H1 (cell line): ENCODE measurements at regions not wholly inside any gene's neighbourhood (a gene's known extent, or its start where the extent isn't known, plus 50 kb on each side); places are given as distances from the start of the nearest gene placed in this dataset.

Source experiments
- CTCF ChIA-PET: fragments of 300-600 bp; sonication (Branson Sonifier 250); formaldehyde crosslinking; loops from one replicate; lab custom pipeline; 2021; ENCODE audit not compliant: partially characterized antibody; lab: Charles Lee
- POLR2A ChIA-PET: fragments of 300-600 bp; sonication (Branson Sonifier 250); formaldehyde crosslinking; loops from one replicate; lab custom pipeline; 2021; ENCODE audit warnings: inconsistent platforms; ENCODE audit not compliant: partially characterized antibody; lab: Charles Lee
- DNase-seq, 2 experiments: peaks; one replicate each; pipeline versions ENCODE4 v3.0.0 to v3.0.0-alpha.2; 2010 to 2022; ENCODE audit warnings: low spot score in 2 of 2, low read depth in 1 of 2, mixed read lengths in 1 of 2
- FAIRE-seq: peaks from 2 replicates; lab custom pipeline; 2011; peaks lifted over from hg19 to GRCh38; lab: Jason Lieb, UNC
- H2AFZ ChIP-seq: 2 replicates; pipeline ENCODE4 v1.8.1; 2012; ENCODE audit warnings: low read length, inconsistent platforms
- H2AK5ac ChIP-seq: 2 replicates; pipeline ENCODE4 v1.6.1; 2013; ENCODE audit warnings: low read depth, low read length
- H2BK120ac ChIP-seq: replicated peaks from 2 replicates; pipeline ENCODE3; 2013; ENCODE audit warnings: low read depth, low read length, inconsistent platforms
- H2BK12ac ChIP-seq: 2 replicates; pipeline ENCODE4 v1.6.1; 2013; ENCODE audit warnings: low read depth, low read length
- H2BK15ac ChIP-seq: 2 replicates; pipeline ENCODE4 v1.6.1; 2013; ENCODE audit warnings: low read length
- H2BK20ac ChIP-seq: 2 replicates; pipeline ENCODE4 v1.6.1; 2013; ENCODE audit warnings: low read length
- H2BK5ac ChIP-seq: 2 replicates; pipeline ENCODE4 v1.6.1; 2013; ENCODE audit warnings: low read depth, low read length
- H3K14ac ChIP-seq: 2 replicates; pipeline ENCODE4 v1.6.1; 2013; ENCODE audit warnings: inconsistent platforms; ENCODE audit not compliant: insufficient read length
- H3K18ac ChIP-seq: 2 replicates; pipeline ENCODE4 v1.6.1; 2013; ENCODE audit warnings: low read length; ENCODE audit errors: extremely low read depth
- H3K23ac ChIP-seq: 2 replicates; pipeline ENCODE4 v1.6.1; 2013; ENCODE audit warnings: inconsistent platforms; ENCODE audit not compliant: insufficient read length
- H3K23me2 ChIP-seq: 2 replicates; pipeline ENCODE4 v1.6.1; 2013; ENCODE audit warnings: low read depth, low read length
- H3K27ac ChIP-seq: 2 replicates; pipeline ENCODE4 v1.6.1; 2011; ENCODE audit warnings: low read depth, low read length, inconsistent platforms
- H3K27me3 ChIP-seq, 4 experiments: replicated peaks in 1 of 4; 1 replicate in 1 of 4; 2 replicates in 3 of 4; pipeline versions ENCODE4 v1.6.1 to v1.8.1; 2011 to 2013; ENCODE audit warnings: low read length in 3 of 4, mild to moderate bottlenecking in 3 of 4, inconsistent platforms in 2 of 4, mixed read lengths in 2 of 4, moderate library complexity in 1 of 4; ENCODE audit not compliant: control insufficient read depth in 3 of 4, insufficient read depth in 3 of 4; ENCODE audit errors: extremely low read depth in 1 of 4
- H3K36me3 ChIP-seq, 4 experiments: 2 replicates each; pipeline versions ENCODE4 v1.6.1 to v1.8.1; 2011 to 2013; ENCODE audit warnings: mild to moderate bottlenecking in 4 of 4, low read length in 3 of 4, moderate library complexity in 2 of 4, control low read depth in 1 of 4, inconsistent platforms in 1 of 4; ENCODE audit not compliant: insufficient read depth in 4 of 4, control insufficient read depth in 2 of 4
- H3K4ac ChIP-seq: replicated peaks from 2 replicates; pipeline ENCODE3; 2013; ENCODE audit warnings: low read length, low read depth, mixed read lengths, inconsistent platforms; ENCODE audit not compliant: insufficient read length
- H3K4me1 ChIP-seq, 4 experiments: replicated peaks in 1 of 4; 1 replicate in 1 of 4; 2 replicates in 3 of 4; pipeline versions ENCODE4 v1.6.1 to v1.8.1; 2011 to 2013; ENCODE audit warnings: low read length in 3 of 4, inconsistent platforms in 2 of 4, mixed read lengths in 1 of 4; ENCODE audit not compliant: insufficient read depth in 4 of 4, control insufficient read depth in 3 of 4
- H3K4me2 ChIP-seq, 2 experiments: 2 replicates each; pipeline versions ENCODE4 v1.6.1 to v1.8.1; 2011 to 2013; ENCODE audit warnings: low read depth in 2 of 2, low read length in 2 of 2, control low read depth in 1 of 2, inconsistent platforms in 1 of 2, mild to moderate bottlenecking in 1 of 2; ENCODE audit not compliant: insufficient read depth in 1 of 2
- H3K4me3 ChIP-seq, 4 experiments: fragments of 200-600, 300-600 bp in 1 of 4; sonication (generic), shearing (Covaris generic), sonication (Bioruptor Twin) in 1 of 4; 2 replicates each; pipeline versions ENCODE4 v1.5.1 to v1.8.1; 2011 to 2016; ENCODE audit warnings: low read length in 4 of 4, low read depth in 3 of 4, control low read depth in 2 of 4, inconsistent platforms in 2 of 4, mild to moderate bottlenecking in 2 of 4, mixed read lengths in 1 of 4, moderate library complexity in 1 of 4; ENCODE audit not compliant: insufficient read depth in 2 of 4; ENCODE audit errors: extremely low read depth in 1 of 4
- H3K56ac ChIP-seq: replicated peaks from 2 replicates; pipeline ENCODE3; 2013; ENCODE audit warnings: low read depth, mild to moderate bottlenecking, mixed read lengths, low read length, inconsistent platforms; ENCODE audit not compliant: insufficient read length
- H3K79me1 ChIP-seq: 2 replicates; pipeline ENCODE4 v1.6.1; 2013; ENCODE audit warnings: low read depth, low read length, control low read depth
- H3K79me2 ChIP-seq, 2 experiments: 2 replicates each; pipeline versions ENCODE4 v1.6.1 to v1.8.1; 2012 to 2013; ENCODE audit warnings: low read length in 2 of 2, mild to moderate bottlenecking in 2 of 2, inconsistent platforms in 1 of 2; ENCODE audit not compliant: insufficient read depth in 2 of 2, control insufficient read depth in 1 of 2
- H3K9ac ChIP-seq, 4 experiments: replicated peaks in 1 of 4; 1 replicate in 1 of 4; 2 replicates in 3 of 4; pipeline versions ENCODE4 v1.6.1 to v1.8.1; 2011 to 2013; ENCODE audit warnings: low read depth in 3 of 4, low read length in 3 of 4, control low read depth in 2 of 4, mild to moderate bottlenecking in 2 of 4, moderate library complexity in 2 of 4, inconsistent platforms in 1 of 4; ENCODE audit errors: extremely low read depth in 1 of 4
- H3K9me3 ChIP-seq, 2 experiments: 2 replicates each; pipeline versions ENCODE4 v1.6.1 to v1.8.1; 2012 to 2013; ENCODE audit warnings: mild to moderate bottlenecking in 2 of 2, moderate library complexity in 2 of 2, control low read depth in 1 of 2, inconsistent platforms in 1 of 2, low read depth in 1 of 2, low read length in 1 of 2, mixed read lengths in 1 of 2; ENCODE audit not compliant: insufficient read depth in 2 of 2
- H4K20me1 ChIP-seq, 2 experiments: replicated peaks in 1 of 2; 2 replicates each; pipeline versions ENCODE3 to v1.8.1; 2011 to 2013; ENCODE audit warnings: inconsistent platforms in 2 of 2, low read length in 2 of 2, mild to moderate bottlenecking in 1 of 2; ENCODE audit not compliant: insufficient read depth in 2 of 2, control insufficient read depth in 1 of 2
- H4K5ac ChIP-seq: 2 replicates; pipeline ENCODE4 v1.6.1; 2013; ENCODE audit warnings: low read length, low read depth, mixed read lengths, inconsistent platforms; ENCODE audit not compliant: insufficient read length
- H4K8ac ChIP-seq: 2 replicates; pipeline ENCODE4 v1.8.0; 2013; ENCODE audit warnings: mild to moderate bottlenecking, moderate library complexity, low read length, inconsistent platforms; ENCODE audit not compliant: insufficient read depth; ENCODE audit errors: extremely low read depth
- H4K91ac ChIP-seq: replicated peaks from 2 replicates; pipeline ENCODE3; 2013; ENCODE audit warnings: low read length, mixed read lengths, inconsistent platforms; ENCODE audit not compliant: insufficient read length
- ASH2L ChIP-seq: fragments of 200-600, 300-600 bp; sonication (generic); IDR thresholded peaks from one replicate; pipeline ENCODE4 v1.7.1; 2017; ENCODE audit warnings: low read length
- BCL11A ChIP-seq, 2 experiments: IDR thresholded peaks; one replicate each; pipeline ENCODE4 v1.6.1; 2011; ENCODE audit warnings: low read depth in 2 of 2, low read length in 2 of 2, mild to moderate bottlenecking in 2 of 2
- BRCA1 ChIP-seq: IDR thresholded peaks from 2 replicates; pipeline ENCODE4 v1.6.1; 2012; ENCODE audit warnings: low read depth, low read length, improper control_type of control experiment
- CHD2 ChIP-seq: IDR thresholded peaks from 2 replicates; pipeline ENCODE4 v1.6.1; 2012; ENCODE audit warnings: low read length, improper control_type of control experiment
- EGR1 ChIP-seq: IDR thresholded peaks from 2 replicates; pipeline ENCODE4 v1.6.1; 2011; ENCODE audit warnings: low read depth, low read length, borderline replicate concordance
- FOSL1 ChIP-seq: IDR thresholded peaks from 2 replicates; pipeline ENCODE4 v1.6.1; 2011; ENCODE audit warnings: mild to moderate bottlenecking, low read depth, low read length, moderate library complexity; ENCODE audit not compliant: insufficient read depth
- KDM1A ChIP-seq: fragments of 200-600, 300-600 bp; sonication (generic); IDR thresholded peaks from 2 replicates; pipeline ENCODE4 v1.7.1; 2016; ENCODE audit warnings: mild to moderate bottlenecking, low read length, borderline replicate concordance
- KDM5A ChIP-seq: fragments of 200-600 bp; IDR thresholded peaks from 2 replicates; pipeline ENCODE4 v1.7.1; 2012; ENCODE audit warnings: mild to moderate bottlenecking, low read length, inconsistent platforms, mixed read lengths
- MAFK ChIP-seq: IDR thresholded peaks from 2 replicates; pipeline ENCODE4 v1.6.1; 2012; ENCODE audit warnings: low read depth, mild to moderate bottlenecking, improper control_type of control experiment, low read length
- RAD21 ChIP-seq, 2 experiments: IDR thresholded peaks in 1 of 2; conservative IDR thresholded peaks in 1 of 2; 2 replicates each; pipeline ENCODE4 v1.6.1; 2011; ENCODE audit warnings: low read depth in 2 of 2, low read length in 2 of 2, improper control_type of control experiment in 1 of 2, inconsistent platforms in 1 of 2, mild to moderate bottlenecking in 1 of 2, moderate library complexity in 1 of 2
- SP1 ChIP-seq: IDR thresholded peaks from 2 replicates; pipeline ENCODE4 v1.6.1; 2011; ENCODE audit warnings: low read depth, low read length
- WGBS, 2 experiments: shearing (Covaris generic) in 1 of 2; methylation state at CpG; one replicate each; pipeline versions ENCODE4 v1.1.6 to v1.1.7; 2013 to 2015; ENCODE audit warnings: low lambda C conversion rate in 2 of 2, mixed read lengths in 2 of 2, inconsistent platforms in 1 of 2, low coverage in 1 of 2, missing lambda C conversion rate in 1 of 2; ENCODE audit not compliant: insufficient replicate concordance in 2 of 2, insufficient coverage in 1 of 2, insufficient read length in 1 of 2; ENCODE audit errors: extremely low coverage in 1 of 2, missing lambda C conversion rate in 1 of 2; 5-methylcytosine and 5-hydroxymethylcytosine counted together
- TF ChIP-seq, protein P1 (sequence below): IDR thresholded peaks from 2 replicates; pipeline ENCODE4 v1.6.1; 2012; ENCODE audit warnings: inconsistent platforms
- TF ChIP-seq, protein P2 (sequence below): IDR thresholded peaks from 2 replicates; pipeline ENCODE4 v1.6.1; 2012; ENCODE audit warnings: inconsistent platforms

DNA sequence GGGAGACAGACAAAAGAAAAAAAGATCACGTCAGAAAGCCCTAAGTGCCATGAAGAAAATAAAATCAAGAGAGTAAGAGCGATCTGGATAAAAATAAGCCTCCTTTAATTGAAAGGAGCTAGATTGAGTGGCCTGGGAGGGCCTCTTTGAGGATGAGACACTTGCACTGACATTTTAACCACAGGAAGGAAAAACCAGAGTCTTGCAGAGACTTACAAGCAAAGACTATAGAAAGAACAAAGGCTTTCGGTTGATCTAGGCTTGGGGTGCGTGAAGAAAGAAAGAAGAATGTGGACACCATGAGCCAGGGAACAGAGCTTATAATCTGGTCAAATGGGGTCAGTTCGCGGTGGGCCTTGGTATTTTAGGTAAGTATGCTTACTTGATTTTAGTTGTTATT, 342.7 kb downstream of the COG6 start:
- H3K36me3 ChIP-seq = no peaks in the 10 kb centered on the region
- no peak overlapping the region for H3K18ac ChIP-seq
- no peak overlapping the region for H2AFZ ChIP-seq
- no peak overlapping the region for H4K5ac ChIP-seq
- ChIA-PET CTCF (interaction anchor here (1.6 kb wide), 1 partner anchor 56 kb away, joined by 3 read pairs; no protein-coding TSS in a partner anchor), POLR2A (no interaction called here)
- no peaks in the 10 kb centered on the region for H3K27me3 ChIP-seq
- H3K56ac ChIP-seq = no peak overlapping the region
- no peak overlapping the region for H2BK15ac ChIP-seq
- no peak overlapping the region for H3K9ac ChIP-seq
- no peak overlapping the region for H4K91ac ChIP-seq
- H3K27ac ChIP-seq = no peak overlapping the region
- no peaks in the 10 kb centered on the region for H3K9me3 ChIP-seq
- H3K14ac ChIP-seq = no peak overlapping the region
- FAIRE-seq = no peak
- H3K79me1 ChIP-seq = no peaks in the 10 kb centered on the region
- no peak overlapping the region for H2BK5ac ChIP-seq
- H3K23ac ChIP-seq = no peak overlapping the region
- H3K4me2 ChIP-seq = no peak overlapping the region
- no peak overlapping the region for H3K4ac ChIP-seq
- no peak overlapping the region for H2BK120ac ChIP-seq
- no peak overlapping the region for H4K8ac ChIP-seq
- no peak overlapping the region for H2BK20ac ChIP-seq
- H3K23me2 ChIP-seq = no peaks in the 10 kb centered on the region
- H2BK12ac ChIP-seq = no peak overlapping the region
- DNase-seq = no peak
- no peaks in the 10 kb centered on the region for H4K20me1 ChIP-seq
- WGBS, 2 experiments = 88% methylated on average over 6 of the region's 6 CpGs; no CpG with 5 or more reads in 1 of the 2 experiments
- H2AK5ac ChIP-seq = no peak overlapping the region
- H3K4me3 ChIP-seq = no peak overlapping the region
- no peaks in the 10 kb centered on the region for H3K79me2 ChIP-seq
- H3K4me1 ChIP-seq = no peaks in the 10 kb centered on the region
- TF ChIP-seq BCL11A (IDR thresholded peaks at IDR 0.05; ENCODE audit: low read depth in 2 of 2, low read length in 2 of 2) (no peak), SP1 (no peak), KDM5A (no peak), KDM1A (no peak), ASH2L (no peak), FOSL1 (no peak), BRCA1 (no peak), CHD2 (no peak), RAD21 (IDR thresholded peaks at IDR 0.05 in 1 of 2, conservative IDR thresholded peaks at IDR 0.05 in 1 of 2; ENCODE audit: low read depth in 2 of 2, low read length in 2 of 2) (no peak), EGR1 (no peak), MAFK (no peak)
- TF ChIP-seq, protein P1, sequence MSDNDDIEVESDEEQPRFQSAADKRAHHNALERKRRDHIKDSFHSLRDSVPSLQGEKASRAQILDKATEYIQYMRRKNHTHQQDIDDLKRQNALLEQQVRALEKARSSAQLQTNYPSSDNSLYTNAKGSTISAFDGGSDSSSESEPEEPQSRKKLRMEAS = no peak
- TF ChIP-seq, protein P2, sequence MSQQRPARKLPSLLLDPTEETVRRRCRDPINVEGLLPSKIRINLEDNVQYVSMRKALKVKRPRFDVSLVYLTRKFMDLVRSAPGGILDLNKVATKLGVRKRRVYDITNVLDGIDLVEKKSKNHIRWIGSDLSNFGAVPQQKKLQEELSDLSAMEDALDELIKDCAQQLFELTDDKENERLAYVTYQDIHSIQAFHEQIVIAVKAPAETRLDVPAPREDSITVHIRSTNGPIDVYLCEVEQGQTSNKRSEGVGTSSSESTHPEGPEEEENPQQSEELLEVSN = no peak
